MM.1S (cell line): ENCODE measurements at regions not wholly inside any gene's neighbourhood (a gene's known extent, or its start where the extent isn't known, plus 50 kb on each side); places are given as distances from the start of the nearest gene placed in this dataset.

Source experiments
- CTCF ChIP-seq: fragments of 300-600 bp; sonication (generic); IDR thresholded peaks from 2 replicates; pipeline ENCODE4 v1.5.1; 2016; ENCODE audit warnings: antibody characterized with exemption, low read length, mixed read lengths
- EZH2 ChIP-seq: fragments of 300-600 bp; sonication (generic); optimal IDR thresholded peaks from 2 replicates; pipeline ENCODE3; 2017; ENCODE audit warnings: low read depth, mild to moderate bottlenecking, antibody characterized with exemption, low read length, mixed read lengths

GRCh38 chr3:134087060-134087974, 57.6 kb upstream of the SLCO2A1 start:
- TF ChIP-seq CTCF (no peak), EZH2 (no peak)
